Stimulated activated naive CD4-positive, alpha-beta T cell (primary cell): ENCODE measurements at regions not wholly inside any gene's neighbourhood (a gene's known extent, or its start where the extent isn't known, plus 50 kb on each side); places are given as distances from the start of the nearest gene placed in this dataset.
"Not testable (repeated sequence)": the region's sequence is repeated elsewhere in the genome, so short reads cannot be mapped to it uniquely, and the experiment has no call there.

ENCODE experiments used
- DNase-seq, 6 experiments: peaks; one replicate each; lab custom pipeline; 2025; lab: John Stamatoyannopoulos, UW

DNA sequence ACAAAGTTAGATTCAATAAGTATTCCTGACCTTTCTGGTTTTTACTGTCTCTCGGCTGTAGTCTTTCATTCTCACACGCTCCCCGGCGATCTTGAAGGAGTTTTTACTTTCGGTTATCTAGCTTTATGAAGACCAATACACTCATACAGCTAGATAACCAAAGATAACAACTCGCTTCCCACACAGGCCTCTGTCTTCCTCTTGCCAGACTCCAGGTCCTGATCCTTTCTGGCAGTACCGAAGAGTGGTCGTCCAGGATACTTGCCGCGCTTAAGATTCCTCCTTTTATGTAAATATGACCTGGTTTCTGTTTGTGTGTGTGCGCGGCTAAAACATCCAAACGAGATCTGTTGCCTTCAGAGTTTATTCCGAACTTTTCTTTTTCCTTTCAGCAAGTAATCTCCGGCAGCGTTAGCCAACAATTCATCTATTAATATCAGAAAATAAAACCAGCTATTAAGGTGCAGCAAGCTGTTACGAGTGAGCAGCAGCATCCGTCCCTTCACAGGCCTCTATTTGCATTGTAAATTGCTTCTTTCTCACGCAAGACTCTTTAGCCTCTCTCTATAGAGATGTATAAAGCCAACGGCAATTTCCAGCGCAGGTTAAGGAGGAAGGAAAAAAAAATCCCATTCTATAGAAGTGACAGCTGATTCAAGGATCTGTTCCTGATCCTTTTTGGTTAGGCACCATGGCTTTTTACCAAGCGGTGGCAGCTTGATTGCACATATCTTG is 216.1 kb downstream of the MEF2C start:
- DNase-seq: no peak

DNA sequence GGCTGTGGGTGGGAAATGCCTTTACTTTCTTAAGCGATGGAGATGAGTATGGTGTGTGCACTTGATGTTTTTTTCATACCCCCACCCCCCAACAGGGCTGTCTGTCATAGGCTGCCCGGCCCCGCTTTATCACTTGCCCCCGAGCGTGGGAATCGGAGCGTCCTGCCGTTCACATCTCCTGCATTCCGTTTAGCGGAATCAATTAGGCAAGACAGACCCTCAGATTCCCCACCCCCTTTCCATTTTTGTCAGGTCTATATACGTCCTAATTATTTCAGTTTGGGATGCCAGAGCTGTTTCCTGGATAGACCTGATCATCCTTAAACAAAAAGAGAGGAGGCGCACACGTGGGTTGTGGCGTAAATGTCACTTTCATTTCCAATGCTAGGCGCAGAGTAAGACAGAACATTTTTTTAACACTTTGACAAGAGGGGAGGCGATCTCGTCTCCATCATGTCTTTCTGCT is 217.2 kb downstream of the MEF2C start:
- DNase-seq: no peak

GRCh38 chr5:88664645-88665044 is 218.3 kb downstream of the MEF2C start:
- DNase-seq: no peak

- no peak for DNase-seq
These were observed 219.2 kb downstream of the MEF2C start for GRCh38 chr5:88663793-88664216.

DNA sequence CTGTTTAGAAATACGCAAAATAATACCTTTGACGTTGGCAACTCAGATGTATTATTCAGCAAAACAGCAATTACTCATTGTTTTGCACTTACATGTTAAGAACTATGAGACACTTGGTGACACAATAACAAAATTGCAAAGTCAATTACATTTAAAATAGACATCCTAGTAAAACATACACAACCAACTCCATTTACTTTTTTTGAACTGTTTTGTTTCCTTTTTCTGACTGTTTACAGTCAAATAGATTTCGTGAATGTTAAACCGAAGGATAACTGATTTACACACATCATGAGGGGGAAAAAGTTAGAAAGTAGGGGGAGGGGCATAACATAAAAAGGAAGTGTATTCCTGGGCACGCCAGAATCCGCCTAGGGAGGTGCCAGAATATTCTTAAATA is 220.1 kb downstream of the MEF2C start:
- DNase-seq: no peak

DNA sequence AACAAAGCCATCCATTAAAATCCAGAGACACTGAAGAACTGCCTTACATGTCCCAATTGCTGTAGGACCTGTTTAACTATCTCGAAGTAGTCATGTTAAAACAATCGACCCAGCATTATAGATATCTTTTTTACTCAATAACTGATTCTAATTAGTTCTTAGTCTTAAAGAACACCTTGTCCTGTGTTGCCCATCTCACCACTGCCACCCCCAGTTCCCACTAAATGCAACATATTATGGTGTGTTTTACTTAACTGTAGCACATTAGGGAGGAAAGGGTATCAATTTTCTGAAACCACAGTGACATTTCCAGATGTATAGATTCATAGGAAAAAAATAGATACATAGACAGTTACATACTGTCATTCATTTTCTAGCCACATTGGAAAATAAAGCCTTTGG is 221.2 kb downstream of the MEF2C start:
- no peak for DNase-seq

GRCh38 chr5:88660947-88661805 is 221.8 kb downstream of the MEF2C start:
- no peak for DNase-seq

GRCh38 chr5:88660264-88660946 is 222.6 kb downstream of the MEF2C start:
- DNase-seq: no peak

- DNase-seq: no peak
These were observed 223.3 kb downstream of the MEF2C start for GRCh38 chr5:88659529-88660263.

DNA sequence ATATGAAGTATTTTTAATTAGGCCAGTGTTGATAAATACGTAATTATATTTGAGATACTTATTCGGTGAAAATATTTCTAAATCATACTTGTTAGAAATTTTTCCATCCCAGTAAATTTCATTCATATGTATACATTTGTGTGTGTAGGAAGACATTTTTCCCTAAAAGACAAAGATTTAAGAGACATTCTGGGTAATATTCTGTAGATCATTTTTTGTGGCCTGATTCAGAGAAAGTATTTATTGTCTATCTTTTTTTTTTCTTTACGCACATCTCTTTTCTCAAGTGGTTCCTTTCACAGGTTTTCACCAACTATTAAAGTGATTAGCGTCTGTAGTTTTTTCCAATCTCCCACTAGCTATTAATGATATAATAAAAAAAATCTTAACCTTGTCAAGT is 224.1 kb downstream of the MEF2C start:
- DNase-seq: no peak

DNA sequence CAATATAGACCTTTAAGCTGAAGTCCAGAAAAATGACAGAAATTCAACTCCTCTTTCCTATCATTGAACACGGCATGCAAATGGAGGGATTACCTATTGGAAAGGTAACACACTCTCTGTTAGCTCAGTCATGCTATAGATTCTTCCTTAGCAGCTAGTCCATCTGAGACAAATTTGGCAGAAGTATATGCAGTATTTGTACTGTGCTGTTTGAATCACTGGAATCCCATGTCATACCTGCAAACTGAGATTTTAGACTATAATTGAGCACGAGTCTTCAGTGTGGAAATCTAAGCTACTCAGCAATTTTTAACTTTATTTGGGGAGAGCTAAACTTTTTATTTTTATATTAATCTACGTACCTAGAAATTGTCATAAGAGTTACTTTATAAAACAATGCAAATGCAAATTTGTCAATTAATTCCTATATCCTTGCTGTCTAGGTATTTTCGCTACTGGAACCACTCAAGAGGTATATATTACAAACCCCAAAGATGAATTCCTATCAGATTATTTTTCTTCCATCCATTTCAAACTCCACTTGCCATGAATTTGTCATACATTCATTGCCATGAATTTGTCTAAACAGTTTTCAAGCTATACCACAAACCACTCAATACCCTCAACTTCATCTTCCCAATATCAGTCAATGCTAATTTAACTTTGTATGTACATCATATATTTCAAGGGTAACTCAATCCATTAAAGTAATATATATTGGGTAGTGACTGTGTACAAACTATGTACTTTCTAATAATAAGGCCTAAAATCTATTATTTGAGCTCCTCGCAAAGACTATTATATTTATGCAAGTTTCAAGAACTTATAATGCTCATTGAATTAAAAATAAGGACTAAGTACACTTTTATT is 224.8 kb downstream of the MEF2C start:
- DNase-seq: no peak

DNA sequence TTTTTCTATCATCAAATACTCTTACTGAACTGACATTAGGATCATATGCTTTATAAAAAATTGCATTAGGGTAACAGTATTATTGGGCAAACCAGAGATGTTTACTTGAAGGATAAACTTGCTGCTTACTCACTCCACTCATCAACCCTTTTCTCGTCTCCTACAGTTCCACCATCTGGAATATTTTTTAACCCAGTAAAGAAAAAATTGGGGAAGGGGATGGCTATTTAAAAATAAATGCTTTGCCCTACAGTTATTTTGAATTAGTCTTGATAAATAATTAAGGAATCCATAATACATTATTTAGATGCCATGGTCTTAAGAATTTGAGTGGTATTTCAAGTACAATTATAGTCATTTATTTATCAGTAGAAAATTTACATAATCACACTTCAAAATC is 225.8 kb downstream of the MEF2C start:
- DNase-seq: no peak

GRCh38 chr5:88656221-88656950 is 226.6 kb downstream of the MEF2C start:
- no peak for DNase-seq

- DNase-seq: no peak
These were observed 229.5 kb downstream of the MEF2C start for GRCh38 chr5:88653471-88653870.

DNA sequence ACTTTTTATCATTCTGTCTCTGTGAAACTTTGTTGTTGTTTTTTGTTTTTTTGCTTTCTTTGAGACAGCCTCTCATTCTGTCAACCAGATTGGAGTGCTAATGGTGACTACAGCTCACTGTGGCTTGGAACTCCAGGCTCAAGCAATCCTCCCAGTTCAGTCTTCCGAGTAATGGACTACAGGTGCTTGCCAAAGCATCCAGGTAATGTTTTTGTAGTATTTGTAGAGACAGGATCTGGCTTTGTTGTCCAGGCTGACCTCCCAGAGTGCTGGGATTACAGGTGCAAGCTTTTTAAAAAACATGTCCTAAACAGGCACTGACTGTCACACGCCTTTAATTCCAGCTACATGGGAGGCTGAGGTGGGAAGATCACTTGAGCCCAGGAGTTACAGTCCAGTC is 235.1 kb downstream of the MEF2C start:
- DNase-seq: no peak

- no peak for DNase-seq
These were observed 236.1 kb downstream of the MEF2C start for GRCh38 chr5:88646866-88647265.

- DNase-seq: no peak
These were observed 238.3 kb downstream of the MEF2C start for GRCh38 chr5:88644676-88645075.

- DNase-seq: no peak
These were observed 239.7 kb downstream of the MEF2C start for GRCh38 chr5:88643315-88643714.

- DNase-seq: no peak
These were observed 249.0 kb downstream of the MEF2C start for GRCh38 chr5:88634014-88634413.

DNA sequence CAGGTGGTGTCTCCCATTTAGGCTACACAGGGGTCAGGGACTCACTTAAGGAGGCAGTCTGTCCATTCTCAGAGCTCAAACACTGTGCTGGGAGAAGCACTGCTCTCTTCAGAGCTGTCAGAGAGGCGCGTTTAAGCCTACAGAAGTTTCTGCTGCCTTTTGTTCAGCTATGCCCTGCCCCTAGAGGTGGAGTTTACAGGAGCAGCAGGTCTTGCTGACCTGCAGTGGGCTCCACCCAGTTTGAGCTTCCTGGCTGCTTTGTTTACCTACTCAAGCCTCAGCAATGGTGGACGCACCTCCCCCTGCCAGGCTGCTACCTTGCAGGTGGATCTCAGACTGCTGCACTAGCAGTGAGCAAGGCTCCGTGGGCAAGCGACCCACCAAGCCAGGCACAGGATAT is 260.1 kb downstream of the MEF2C start:
- DNase-seq: not testable (repeated sequence)
